22Rv1 (cell line): ENCODE measurements at regions not wholly inside any gene's neighbourhood (a gene's known extent, or its start where the extent isn't known, plus 50 kb on each side); places are given as distances from the start of the nearest gene placed in this dataset.

Experiments
- ZFX ChIP-seq: fragments of 450-650 bp; IDR thresholded peaks from 2 replicates; pipeline ENCODE4 v1.6.1; 2017; ENCODE audit warnings: antibody characterized with exemption, borderline replicate concordance
- TF ChIP-seq, protein P1 (sequence below): fragments of 450-650 bp; IDR thresholded peaks from 2 replicates; pipeline ENCODE4 v1.5.1; 2017; ENCODE audit warnings: mild to moderate bottlenecking

DNA sequence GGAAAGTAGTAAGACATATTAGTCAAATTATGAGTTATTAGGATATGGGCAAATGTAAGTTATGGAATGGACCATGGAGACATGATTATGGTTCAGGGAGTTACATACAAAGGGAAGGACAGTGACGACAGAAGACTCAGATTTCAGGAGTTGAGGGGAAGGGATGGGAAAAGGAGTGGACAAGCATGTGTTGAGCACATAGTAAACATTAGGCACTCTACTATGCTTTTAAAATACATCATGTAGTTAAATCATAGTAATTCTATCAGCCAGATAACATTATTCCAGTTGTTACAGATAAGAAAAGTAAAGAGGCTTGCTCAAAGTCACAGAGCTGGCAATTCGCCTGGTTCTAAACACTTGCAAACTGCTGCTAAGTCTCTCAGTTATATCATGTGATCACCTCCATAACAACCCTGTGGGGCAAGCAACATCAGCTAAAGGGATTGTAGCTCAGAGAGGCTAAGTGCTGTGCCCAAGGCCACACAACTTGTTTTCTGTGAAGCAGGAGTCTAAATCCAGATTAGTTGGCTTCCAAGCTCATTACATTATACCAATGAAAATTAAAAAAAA is 115.2 kb upstream of the MDFIC start:
- TF ChIP-seq, protein P1, sequence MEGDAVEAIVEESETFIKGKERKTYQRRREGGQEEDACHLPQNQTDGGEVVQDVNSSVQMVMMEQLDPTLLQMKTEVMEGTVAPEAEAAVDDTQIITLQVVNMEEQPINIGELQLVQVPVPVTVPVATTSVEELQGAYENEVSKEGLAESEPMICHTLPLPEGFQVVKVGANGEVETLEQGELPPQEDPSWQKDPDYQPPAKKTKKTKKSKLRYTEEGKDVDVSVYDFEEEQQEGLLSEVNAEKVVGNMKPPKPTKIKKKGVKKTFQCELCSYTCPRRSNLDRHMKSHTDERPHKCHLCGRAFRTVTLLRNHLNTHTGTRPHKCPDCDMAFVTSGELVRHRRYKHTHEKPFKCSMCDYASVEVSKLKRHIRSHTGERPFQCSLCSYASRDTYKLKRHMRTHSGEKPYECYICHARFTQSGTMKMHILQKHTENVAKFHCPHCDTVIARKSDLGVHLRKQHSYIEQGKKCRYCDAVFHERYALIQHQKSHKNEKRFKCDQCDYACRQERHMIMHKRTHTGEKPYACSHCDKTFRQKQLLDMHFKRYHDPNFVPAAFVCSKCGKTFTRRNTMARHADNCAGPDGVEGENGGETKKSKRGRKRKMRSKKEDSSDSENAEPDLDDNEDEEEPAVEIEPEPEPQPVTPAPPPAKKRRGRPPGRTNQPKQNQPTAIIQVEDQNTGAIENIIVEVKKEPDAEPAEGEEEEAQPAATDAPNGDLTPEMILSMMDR: no peak
- no peak for TF ChIP-seq ZFX
